H9 (cell line): ENCODE measurements at regions not wholly inside any gene's neighbourhood (a gene's known extent, or its start where the extent isn't known, plus 50 kb on each side); places are given as distances from the start of the nearest gene placed in this dataset.
A peak's percentile ranks its signal among the peaks of the same experiment; 100 is the strongest.

Experiments used
- DNase-seq: peaks from one replicate; pipeline ENCODE4 v3.0.0-alpha.2; 2017
- H2AFZ ChIP-seq: one replicate; pipeline ENCODE4 v1.6.1; 2013; ENCODE audit warnings: mild to moderate bottlenecking, low read length, control low read depth, moderate library complexity
- H2AK5ac ChIP-seq: 2 replicates; pipeline ENCODE4 v1.6.1; 2013; ENCODE audit warnings: low read length, control low read depth, mixed read lengths; ENCODE audit not compliant: insufficient read length
- H2BK120ac ChIP-seq: one replicate; pipeline ENCODE4 v1.6.1; 2013; ENCODE audit warnings: low read depth, mild to moderate bottlenecking, low read length, control low read depth, inconsistent platforms; ENCODE audit not compliant: poor library complexity, severe bottlenecking
- H2BK12ac ChIP-seq: 2 replicates; pipeline ENCODE4 v1.6.1; 2013; ENCODE audit warnings: low read length, control low read depth, mixed read lengths, low read depth; ENCODE audit not compliant: insufficient read length
- H2BK15ac ChIP-seq: 2 replicates; pipeline ENCODE4 v1.6.1; 2013; ENCODE audit warnings: low read depth, low read length, control low read depth
- H2BK20ac ChIP-seq: one replicate; pipeline ENCODE4 v1.6.1; 2013; ENCODE audit warnings: low read depth, mild to moderate bottlenecking, low read length, control low read depth, inconsistent platforms; ENCODE audit not compliant: poor library complexity, severe bottlenecking
- H2BK5ac ChIP-seq: 2 replicates; pipeline ENCODE4 v1.6.1; 2013; ENCODE audit warnings: low read length, control low read depth, mixed read lengths; ENCODE audit not compliant: insufficient read length
- H3K14ac ChIP-seq: 2 replicates; pipeline ENCODE4 v1.6.1; 2013; ENCODE audit warnings: low read length, control low read depth; ENCODE audit not compliant: insufficient read depth
- H3K18ac ChIP-seq: 2 replicates; pipeline ENCODE4 v1.6.1; 2013; ENCODE audit warnings: low read depth, mild to moderate bottlenecking, mixed read lengths, low read length, control low read depth; ENCODE audit not compliant: insufficient read length
- H3K23ac ChIP-seq: 2 replicates; pipeline ENCODE4 v1.6.1; 2013; ENCODE audit warnings: low read length, control low read depth, mixed read lengths, low read depth; ENCODE audit not compliant: insufficient read length
- H3K23me2 ChIP-seq: 2 replicates; pipeline ENCODE4 v1.6.1; 2013; ENCODE audit warnings: low read depth, mild to moderate bottlenecking, mixed read lengths, low read length, control low read depth; ENCODE audit not compliant: insufficient read length, poor library complexity, severe bottlenecking
- H3K27ac ChIP-seq: 2 replicates; pipeline ENCODE4 v1.5.1; 2013; ENCODE audit warnings: low read length, control low read depth, mixed read lengths, low read depth; ENCODE audit not compliant: insufficient read length
- H3K27me3 ChIP-seq: 2 replicates; pipeline ENCODE4 v1.6.1; 2013; ENCODE audit warnings: low read length, control low read depth, inconsistent platforms; ENCODE audit not compliant: insufficient read depth
- H3K4ac ChIP-seq: 2 replicates; pipeline ENCODE4 v1.6.1; 2013; ENCODE audit warnings: low read depth, mild to moderate bottlenecking, control low read depth, inconsistent platforms, low read length, moderate library complexity
- H3K4me1 ChIP-seq: 2 replicates; pipeline ENCODE4 v1.6.1; 2013; ENCODE audit warnings: low read length, control low read depth, inconsistent platforms; ENCODE audit not compliant: insufficient read depth
- H3K4me2 ChIP-seq: 2 replicates; pipeline ENCODE4 v1.6.1; 2013; ENCODE audit warnings: low read length, control low read depth, mixed read lengths; ENCODE audit not compliant: insufficient read length, insufficient read depth
- H3K56ac ChIP-seq: 2 replicates; pipeline ENCODE4 v1.6.1; 2013; ENCODE audit warnings: low read depth, mild to moderate bottlenecking, mixed read lengths, low read length, control low read depth; ENCODE audit not compliant: insufficient read length
- H3K79me1 ChIP-seq: 2 replicates; pipeline ENCODE4 v1.6.1; 2013; ENCODE audit warnings: low read depth, mild to moderate bottlenecking, moderate library complexity, low read length, control low read depth, inconsistent platforms; ENCODE audit not compliant: insufficient read depth, poor library complexity, severe bottlenecking
- H3K79me2 ChIP-seq: 2 replicates; pipeline ENCODE4 v1.6.1; 2013; ENCODE audit warnings: low read length, control low read depth, inconsistent platforms; ENCODE audit not compliant: insufficient read depth
- H3K9ac ChIP-seq: 2 replicates; pipeline ENCODE4 v1.6.1; 2013; ENCODE audit warnings: low read length, control low read depth, mixed read lengths; ENCODE audit not compliant: insufficient read length; ENCODE audit errors: extremely low read depth
- H3K9me3 ChIP-seq: one replicate; pipeline ENCODE4 v1.6.1; 2013; ENCODE audit warnings: low read depth, low read length, inconsistent platforms; ENCODE audit not compliant: control insufficient read depth
- H3T11ph ChIP-seq: one replicate; pipeline ENCODE4 v1.6.1; 2013; ENCODE audit warnings: mild to moderate bottlenecking, low read length, control low read depth, inconsistent platforms
- H4K20me1 ChIP-seq: one replicate; pipeline ENCODE4 v1.6.1; 2013; ENCODE audit not compliant: control insufficient read depth, insufficient read length, insufficient read depth
- H4K5ac ChIP-seq: 2 replicates; pipeline ENCODE4 v1.6.1; 2013; ENCODE audit warnings: low read depth, mild to moderate bottlenecking, mixed read lengths, low read length, control low read depth; ENCODE audit not compliant: insufficient read length
- H4K8ac ChIP-seq: replicated peaks from 2 replicates; pipeline ENCODE4 v1.6.1; 2013; ENCODE audit warnings: low read length, control low read depth, mixed read lengths, low read depth; ENCODE audit not compliant: insufficient read length
- H4K91ac ChIP-seq: 2 replicates; pipeline ENCODE4 v1.6.1; 2013; ENCODE audit warnings: low read depth, mild to moderate bottlenecking, moderate library complexity, mixed read lengths, low read length, control low read depth; ENCODE audit not compliant: insufficient read length
- H3K27ac Mint-ChIP-seq, 3 experiments: 2 replicates in 2 of 3; 3 replicates in 1 of 3; pipeline ENCODE4 v1.8.0; 2020 to 2021; ENCODE audit warnings: mixed read lengths in 3 of 3, mild to moderate bottlenecking in 1 of 3, moderate library complexity in 1 of 3
- H3K27me3 Mint-ChIP-seq: 2 replicates; pipeline ENCODE4 v1.8.0; 2021; ENCODE audit warnings: low read depth, mild to moderate bottlenecking, moderate library complexity, mixed read lengths
- H3K36me3 Mint-ChIP-seq, 3 experiments: 2 replicates in 2 of 3; 3 replicates in 1 of 3; pipeline ENCODE4 v1.8.0; 2020 to 2021; ENCODE audit warnings: low read depth in 3 of 3, mixed read lengths in 3 of 3; ENCODE audit not compliant: insufficient read depth in 1 of 3
- H3K4me1 Mint-ChIP-seq, 2 experiments: 2 replicates each; pipeline ENCODE4 v1.8.0; 2020; ENCODE audit warnings: mixed read lengths in 2 of 2
- H3K4me3 Mint-ChIP-seq, 2 experiments: 2 replicates in 1 of 2; 3 replicates in 1 of 2; pipeline ENCODE4 v1.8.0; 2020 to 2021; ENCODE audit warnings: mild to moderate bottlenecking in 2 of 2, mixed read lengths in 2 of 2, moderate library complexity in 1 of 2
- H3K9me3 Mint-ChIP-seq, 2 experiments: 2 replicates in 1 of 2; 3 replicates in 1 of 2; pipeline ENCODE4 v1.8.0; 2020; ENCODE audit warnings: mild to moderate bottlenecking in 2 of 2, mixed read lengths in 2 of 2, moderate library complexity in 1 of 2
- WGBS: extraction: QIAGEN DNeasy Blood & Tissue Kit; methylation state at CpG from one replicate; pipeline ENCODE4 v1.1.7; 2013; ENCODE audit warnings: missing lambda C conversion rate, low lambda C conversion rate, mixed read lengths; ENCODE audit not compliant: insufficient read length; ENCODE audit errors: extremely low coverage; 5-methylcytosine and 5-hydroxymethylcytosine counted together
- TF ChIP-seq, protein P1 (sequence below): fragments of 200-600 bp; sonication (generic); conservative IDR thresholded peaks from 3 replicates; pipeline ENCODE4 v1.8.0; 2021; ENCODE audit warnings: antibody characterized with exemption, mild to moderate bottlenecking

DNA sequence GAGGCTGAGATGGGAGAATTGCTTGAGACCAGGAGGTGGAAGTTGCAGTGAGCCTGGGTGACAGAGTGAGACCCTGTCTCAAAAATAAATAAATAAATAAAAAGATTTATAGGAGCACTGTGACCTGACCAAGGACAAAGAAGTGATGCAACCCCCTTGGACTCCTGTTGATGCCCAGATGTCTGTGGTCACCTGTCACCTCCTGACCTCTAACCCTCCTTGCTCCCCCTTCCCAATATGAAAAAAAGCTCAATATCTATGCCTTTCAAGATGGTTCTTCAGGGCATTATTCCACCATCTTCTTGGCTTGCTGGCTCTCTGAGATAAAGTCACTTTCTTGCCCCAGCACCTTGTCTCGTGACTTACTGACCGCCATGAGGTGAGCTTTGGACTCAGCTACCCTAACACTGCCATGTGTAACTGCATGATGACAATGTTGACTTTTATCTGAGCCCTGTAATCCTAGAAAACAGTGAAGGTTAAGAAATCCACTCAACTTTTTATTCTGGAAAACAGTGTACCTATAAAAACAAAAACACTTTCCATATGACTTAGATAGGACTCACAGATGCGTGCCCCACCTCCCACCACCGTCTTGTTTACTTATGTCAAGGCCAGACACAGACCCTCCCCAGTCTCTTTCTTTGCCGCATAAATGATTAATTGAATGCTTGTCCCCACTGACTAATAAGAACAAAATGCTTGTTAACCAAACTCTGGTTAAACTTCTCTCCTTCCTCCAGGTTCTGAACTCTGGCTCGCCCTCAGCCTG, 360.5 kb downstream of the BUD13 start:
- TF ChIP-seq, protein P1, sequence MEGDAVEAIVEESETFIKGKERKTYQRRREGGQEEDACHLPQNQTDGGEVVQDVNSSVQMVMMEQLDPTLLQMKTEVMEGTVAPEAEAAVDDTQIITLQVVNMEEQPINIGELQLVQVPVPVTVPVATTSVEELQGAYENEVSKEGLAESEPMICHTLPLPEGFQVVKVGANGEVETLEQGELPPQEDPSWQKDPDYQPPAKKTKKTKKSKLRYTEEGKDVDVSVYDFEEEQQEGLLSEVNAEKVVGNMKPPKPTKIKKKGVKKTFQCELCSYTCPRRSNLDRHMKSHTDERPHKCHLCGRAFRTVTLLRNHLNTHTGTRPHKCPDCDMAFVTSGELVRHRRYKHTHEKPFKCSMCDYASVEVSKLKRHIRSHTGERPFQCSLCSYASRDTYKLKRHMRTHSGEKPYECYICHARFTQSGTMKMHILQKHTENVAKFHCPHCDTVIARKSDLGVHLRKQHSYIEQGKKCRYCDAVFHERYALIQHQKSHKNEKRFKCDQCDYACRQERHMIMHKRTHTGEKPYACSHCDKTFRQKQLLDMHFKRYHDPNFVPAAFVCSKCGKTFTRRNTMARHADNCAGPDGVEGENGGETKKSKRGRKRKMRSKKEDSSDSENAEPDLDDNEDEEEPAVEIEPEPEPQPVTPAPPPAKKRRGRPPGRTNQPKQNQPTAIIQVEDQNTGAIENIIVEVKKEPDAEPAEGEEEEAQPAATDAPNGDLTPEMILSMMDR: no peak
- peak overlapping the region in 2 of 3 experiments; percentile 33 to 46; a peak in 2 of 7 replicates for H3K27ac Mint-ChIP-seq

More for the DNA sequence above, 360.5 kb downstream of the BUD13 start:
- no peak overlapping the region for H4K91ac ChIP-seq
- no peaks in the 10 kb centered on the region for H3K36me3 Mint-ChIP-seq
- DNase-seq: no peak
- H3K4me2 ChIP-seq: no peak overlapping the region
- H3K23ac ChIP-seq: no peak overlapping the region
- no peaks in the 10 kb centered on the region for H3K79me1 ChIP-seq
- no peak overlapping the region for H2BK12ac ChIP-seq
- H3K4ac ChIP-seq: no peak overlapping the region
- no peaks in the 10 kb centered on the region; the same call in 1 of the 2 replicates for H3K27me3 Mint-ChIP-seq
- H2BK5ac ChIP-seq: no peak overlapping the region
- no peak overlapping the region for H2BK15ac ChIP-seq
- no peaks in the 10 kb centered on the region for H3K23me2 ChIP-seq
- H2AK5ac ChIP-seq: no peak overlapping the region
- WGBS: no CpG with 5 or more reads among the region's 6 CpGs
- H3K9ac ChIP-seq: no peak overlapping the region
- H4K20me1 ChIP-seq: no peaks in the 10 kb centered on the region
- no peak overlapping the region for H3K4me3 Mint-ChIP-seq
- H3K4me1 ChIP-seq: peaks cover 3% of the 10 kb centered on the region; the same call in 1 of the 2 replicates
- no peak overlapping the region for H2BK120ac ChIP-seq
- H3K27ac ChIP-seq: no peak overlapping the region
- peaks cover 30 to 34% of the 10 kb centered on the region in 2 experiments for H3K4me1 Mint-ChIP-seq
- H2BK20ac ChIP-seq: no peak overlapping the region
- H4K5ac ChIP-seq: no peak overlapping the region
- no peak overlapping the region for H2AFZ ChIP-seq
- H3K79me2 ChIP-seq: no peaks in the 10 kb centered on the region
- no peak overlapping the region for H3K14ac ChIP-seq
- H3K9me3 Mint-ChIP-seq: no peaks in the 10 kb centered on the region
- no peaks in the 10 kb centered on the region for H3K9me3 ChIP-seq
- no peak overlapping the region for H3T11ph ChIP-seq
- no peak overlapping the region for H3K56ac ChIP-seq
- no peaks in the 10 kb centered on the region for H3K27me3 ChIP-seq
- H3K18ac ChIP-seq: no peak overlapping the region
- H4K8ac ChIP-seq: no peak overlapping the region
